Gastroesophageal sphincter (tissue), 4 donors: ENCODE measurements at regions not wholly inside any gene's neighbourhood (a gene's known extent, or its start where the extent isn't known, plus 50 kb on each side); places are given as distances from the start of the nearest gene placed in this dataset.

Experiments used
- ATAC-seq: fragments of 150-250 bp; one replicate; pipeline ENCODE4 v1.9.1; 2016; ENCODE audit warnings: mild to moderate bottlenecking, moderate library complexity
- H3K27ac ChIP-seq, 4 donors: fragments of 200-600 bp; sonication (generic) in 3 of 4; 1 replicate in 3 of 4; 2 replicates in 1 of 4; pipeline ENCODE4 v1.5.1; 2016 to 2019
- H3K27me3 ChIP-seq: fragments of 200-600 bp; sonication (generic); one replicate; pipeline ENCODE4 v1.5.1; 2019
- H3K36me3 ChIP-seq, 2 donors: fragments of 200-600 bp; sonication (generic); one replicate each; pipeline ENCODE4 v1.5.1; 2019; ENCODE audit warnings: control low read depth in 1 of 2
- H3K4me1 ChIP-seq, 3 donors: fragments of 200-600 bp; sonication (generic); 1 replicate in 2 of 3; 2 replicates in 1 of 3; pipeline ENCODE4 v1.5.1; 2016 to 2019; ENCODE audit warnings: control low read depth in 2 of 3
- H3K4me3 ChIP-seq, 2 donors: fragments of 200-600 bp; sonication (generic); one replicate each; pipeline ENCODE4 v1.5.1; 2019; ENCODE audit warnings: mild to moderate bottlenecking in 1 of 2, moderate library complexity in 1 of 2
- H3K9me3 ChIP-seq, 3 donors: fragments of 200-600 bp; sonication (generic); one replicate each; pipeline ENCODE4 v1.5.1; 2017 to 2019; ENCODE audit warnings: control low read depth in 2 of 3
- EP300 ChIP-seq: sonication (generic); formaldehyde crosslinking; IDR thresholded peaks from one replicate; pipeline ENCODE4 v1.6.1; 2017; ENCODE audit warnings: antibody characterized with exemption, mild to moderate bottlenecking
- POLR2A ChIP-seq, 2 donors: fragments of 450-650 bp; IDR thresholded peaks; one replicate each; pipeline ENCODE4 v1.6.1; 2017; ENCODE audit warnings: antibody characterized with exemption in 2 of 2, mild to moderate bottlenecking in 2 of 2, moderate library complexity in 1 of 2
- POLR2AphosphoS5 ChIP-seq: sonication (generic); formaldehyde crosslinking; IDR thresholded peaks from one replicate; pipeline ENCODE4 v1.6.1; 2017; ENCODE audit warnings: antibody characterized with exemption
- WGBS, 2 donors: methylation state at CpG; one replicate each; pipeline ENCODE4 v1.1.5; 2018; ENCODE audit warnings: low coverage in 1 of 2; 5-methylcytosine and 5-hydroxymethylcytosine counted together
- TF ChIP-seq, protein P1 (sequence below), 4 experiments: fragments of 200-600 bp in 2 of 4; fragments of 450-650 bp in 2 of 4; sonication (generic) in 1 of 4; IDR thresholded peaks; one replicate each; pipeline ENCODE4 v1.5.1; 2017 to 2019; ENCODE audit warnings: antibody characterized with exemption in 4 of 4, mild to moderate bottlenecking in 2 of 4, moderate library complexity in 2 of 4

GRCh38 chr16:79401157-79401556 lies 199.4 kb downstream of the MAF start:
- no peak for TF ChIP-seq POLR2A (IDR thresholded peaks at IDR 0.05)
- no peak for TF ChIP-seq EP300
- TF ChIP-seq POLR2AphosphoS5 = no peak
- TF ChIP-seq, protein P1, sequence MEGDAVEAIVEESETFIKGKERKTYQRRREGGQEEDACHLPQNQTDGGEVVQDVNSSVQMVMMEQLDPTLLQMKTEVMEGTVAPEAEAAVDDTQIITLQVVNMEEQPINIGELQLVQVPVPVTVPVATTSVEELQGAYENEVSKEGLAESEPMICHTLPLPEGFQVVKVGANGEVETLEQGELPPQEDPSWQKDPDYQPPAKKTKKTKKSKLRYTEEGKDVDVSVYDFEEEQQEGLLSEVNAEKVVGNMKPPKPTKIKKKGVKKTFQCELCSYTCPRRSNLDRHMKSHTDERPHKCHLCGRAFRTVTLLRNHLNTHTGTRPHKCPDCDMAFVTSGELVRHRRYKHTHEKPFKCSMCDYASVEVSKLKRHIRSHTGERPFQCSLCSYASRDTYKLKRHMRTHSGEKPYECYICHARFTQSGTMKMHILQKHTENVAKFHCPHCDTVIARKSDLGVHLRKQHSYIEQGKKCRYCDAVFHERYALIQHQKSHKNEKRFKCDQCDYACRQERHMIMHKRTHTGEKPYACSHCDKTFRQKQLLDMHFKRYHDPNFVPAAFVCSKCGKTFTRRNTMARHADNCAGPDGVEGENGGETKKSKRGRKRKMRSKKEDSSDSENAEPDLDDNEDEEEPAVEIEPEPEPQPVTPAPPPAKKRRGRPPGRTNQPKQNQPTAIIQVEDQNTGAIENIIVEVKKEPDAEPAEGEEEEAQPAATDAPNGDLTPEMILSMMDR (IDR thresholded peaks at IDR 0.05) = no peak
- H3K9me3 ChIP-seq = peaks cover 0 to 5% (median 0%) of the 10 kb centered on the region in 3 donors
- H3K36me3 ChIP-seq = no peaks in the 10 kb centered on the region
- no peak overlapping the region for H3K27ac ChIP-seq
- ATAC-seq = no peak
- 86 to 94% methylated on average over 2 to 4 of the region's 4 CpGs for WGBS, 2 donors
- H3K4me1 ChIP-seq = no peaks in the 10 kb centered on the region
- H3K27me3 ChIP-seq = peaks cover 5% of the 10 kb centered on the region
- H3K4me3 ChIP-seq = no peak overlapping the region

- H3K27ac ChIP-seq = no peak overlapping the region
Measured at GRCh38 chr16:79400462-79401149, 199.9 kb downstream of the MAF start.

DNA sequence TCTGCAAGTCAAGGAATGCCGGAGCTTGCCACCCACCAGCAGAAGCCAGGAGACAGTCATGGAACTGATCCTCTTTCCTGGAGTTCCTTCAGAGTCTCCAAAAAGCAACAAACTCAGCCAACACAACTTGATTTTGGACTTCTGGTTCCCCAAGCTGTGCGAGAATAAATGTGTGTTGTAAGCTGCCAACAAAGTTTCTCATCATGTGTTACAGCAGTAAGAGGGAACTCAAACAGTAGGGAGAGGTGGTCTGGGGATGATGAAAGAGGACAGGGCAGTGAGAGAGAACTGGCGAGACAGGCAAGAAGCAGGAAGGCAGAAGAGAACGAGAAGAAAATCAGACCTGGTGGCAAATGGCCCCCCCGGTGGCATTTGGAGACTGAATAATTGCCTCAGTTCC lies 204.9 kb downstream of the MAF start:
- no peak for ATAC-seq
- H3K9me3 ChIP-seq = no peaks in the 10 kb centered on the region
- H3K27ac ChIP-seq = no peak overlapping the region
- H3K27me3 ChIP-seq = no peaks in the 10 kb centered on the region
- no peaks in the 10 kb centered on the region for H3K4me1 ChIP-seq
- TF ChIP-seq POLR2A (IDR thresholded peaks at IDR 0.05) = no peak
- TF ChIP-seq, protein P1 (IDR thresholded peaks at IDR 0.05) = no peak
- TF ChIP-seq POLR2AphosphoS5 = no peak
- TF ChIP-seq EP300 = no peak
- no peaks in the 10 kb centered on the region for H3K36me3 ChIP-seq
- no peak overlapping the region for H3K4me3 ChIP-seq
- WGBS, 2 donors = 77 to 88% methylated on average over 4 of the region's 5 CpGs

More at GRCh38 chr16:79400462-79401149, 199.9 kb downstream of the MAF start:
- H3K4me3 ChIP-seq = no peak overlapping the region
- no peak for TF ChIP-seq EP300
- TF ChIP-seq, protein P1 (IDR thresholded peaks at IDR 0.05) = no peak
- no peak for TF ChIP-seq POLR2AphosphoS5
- no peak for TF ChIP-seq POLR2A (IDR thresholded peaks at IDR 0.05)
- no peaks in the 10 kb centered on the region for H3K36me3 ChIP-seq
- 74 to 75% methylated on average over 4 of the region's 13 CpGs for WGBS, 2 donors
- no peaks in the 10 kb centered on the region for H3K4me1 ChIP-seq
- no peaks in the 10 kb centered on the region for H3K9me3 ChIP-seq
- H3K27me3 ChIP-seq = no peaks in the 10 kb centered on the region
- no peak for ATAC-seq

GRCh38 chr16:79394206-79394605 lies 206.3 kb downstream of the MAF start:
- H3K4me1 ChIP-seq = no peaks in the 10 kb centered on the region
- TF ChIP-seq, protein P1 (IDR thresholded peaks at IDR 0.05) = no peak
- TF ChIP-seq POLR2AphosphoS5 = no peak
- no peak for TF ChIP-seq POLR2A (IDR thresholded peaks at IDR 0.05)
- TF ChIP-seq EP300 = no peak
- no peak for ATAC-seq
- H3K27ac ChIP-seq = no peak overlapping the region
- H3K4me3 ChIP-seq = no peak overlapping the region
- 69 to 70% methylated on average over 3 of the region's 3 CpGs for WGBS, 2 donors
- no peaks in the 10 kb centered on the region for H3K36me3 ChIP-seq
- no peaks in the 10 kb centered on the region for H3K27me3 ChIP-seq
- no peaks in the 10 kb centered on the region for H3K9me3 ChIP-seq

GRCh38 chr16:79393564-79393963 lies 207.0 kb downstream of the MAF start:
- Histone ChIP-seq H3K9me3 (no peaks in the 10 kb centered on the region), H3K4me1 (no peaks in the 10 kb centered on the region), H3K4me3 (no peak overlapping the region), H3K36me3 (no peaks in the 10 kb centered on the region), H3K27me3 (no peaks in the 10 kb centered on the region), H3K27ac (no peak overlapping the region)
- no peak for ATAC-seq
- TF ChIP-seq EP300 = no peak
- TF ChIP-seq, protein P1 (IDR thresholded peaks at IDR 0.05) = no peak
- TF ChIP-seq POLR2A (IDR thresholded peaks at IDR 0.05) = no peak
- no peak for TF ChIP-seq POLR2AphosphoS5
- WGBS, 2 donors = 60 to 69% methylated on average over 1 to 2 of the region's 2 CpGs
